RPMI7951 (cell line): ENCODE measurements at regions not wholly inside any gene's neighbourhood (a gene's known extent, or its start where the extent isn't known, plus 50 kb on each side); places are given as distances from the start of the nearest gene placed in this dataset.

ENCODE experiments used
- DNase-seq: peaks from one replicate; pipeline ENCODE4 v3.0.0-alpha.2; 2012; ENCODE audit warnings: low read depth

DNA sequence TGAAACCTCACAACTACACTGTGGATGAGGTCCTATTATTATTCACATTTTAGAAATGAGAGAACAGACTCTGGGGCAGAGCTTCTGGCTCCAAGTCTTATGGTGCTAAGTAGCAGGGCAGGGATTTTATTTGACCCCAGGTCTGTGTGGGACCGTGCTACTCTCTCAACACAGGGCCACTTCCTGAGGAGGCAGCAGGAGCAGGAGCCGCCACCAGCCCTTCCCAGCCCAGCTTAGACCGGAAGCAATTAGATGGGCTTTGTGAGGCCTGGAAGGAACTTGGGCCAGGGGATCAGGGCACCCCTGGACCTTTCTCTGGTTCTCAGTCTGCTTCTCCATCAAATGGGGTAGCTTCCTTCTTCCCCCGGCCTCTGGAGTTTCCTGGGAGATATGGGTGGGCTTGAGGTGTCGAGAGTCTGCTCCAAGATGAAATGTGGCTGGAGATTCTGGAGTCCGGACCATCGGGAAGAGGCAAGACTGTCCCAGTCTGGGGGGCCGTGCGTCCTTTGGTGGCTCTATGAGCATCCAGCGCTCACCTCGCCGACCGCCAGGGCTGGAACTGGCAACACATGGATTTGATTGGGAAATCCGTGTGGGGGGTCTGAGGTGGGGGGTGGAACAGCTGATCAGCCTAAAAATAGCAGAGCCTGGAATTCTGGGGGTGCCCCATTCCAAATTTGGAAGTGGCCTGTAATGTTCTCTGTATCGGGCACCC is 136.8 kb downstream of the FOXD2 start:
- no peak for DNase-seq

DNA sequence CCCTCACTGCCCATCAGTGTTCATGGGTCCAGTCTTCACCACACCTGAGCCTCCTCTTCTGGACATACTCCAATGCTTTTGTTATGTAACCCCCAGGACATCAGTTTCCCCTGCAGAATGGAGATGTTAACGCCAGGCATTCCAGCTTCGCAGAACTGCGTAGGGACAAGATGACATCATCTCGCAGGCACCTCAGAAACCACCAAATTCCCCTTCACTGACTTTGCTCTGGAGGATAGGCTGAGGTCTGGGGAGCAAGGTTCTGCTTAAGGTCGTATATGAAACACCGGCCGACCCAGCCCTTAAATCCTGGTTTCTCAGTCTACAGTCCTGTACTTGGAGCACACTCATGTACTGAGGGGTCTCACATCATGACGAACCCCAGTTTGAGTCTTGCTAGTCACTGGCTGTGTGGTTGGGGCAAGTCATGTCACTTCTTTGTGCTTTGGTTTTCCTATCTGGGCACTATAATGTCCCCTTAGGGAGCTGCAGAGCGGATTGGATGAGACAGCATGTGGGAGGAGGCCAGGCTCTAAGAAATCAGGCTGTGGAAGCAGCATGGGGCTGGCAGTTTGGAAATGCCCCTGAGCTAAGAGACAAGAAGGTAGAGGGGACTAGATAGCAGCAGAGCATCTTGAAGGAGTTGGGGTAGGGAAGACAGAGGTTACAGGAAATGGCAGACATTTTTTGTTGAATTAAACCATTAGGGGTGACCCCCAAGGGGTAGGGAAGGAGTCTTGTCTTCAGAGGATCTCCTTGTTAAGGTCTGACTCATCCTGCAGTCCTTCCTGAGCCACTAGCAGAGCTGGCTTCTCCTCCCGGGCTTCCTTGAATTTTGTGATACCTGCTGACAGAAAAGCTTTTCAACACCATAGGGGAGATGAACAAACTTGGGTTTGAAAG is 138.3 kb downstream of the FOXD2 start:
- DNase-seq = peak; percentile 63

DNA sequence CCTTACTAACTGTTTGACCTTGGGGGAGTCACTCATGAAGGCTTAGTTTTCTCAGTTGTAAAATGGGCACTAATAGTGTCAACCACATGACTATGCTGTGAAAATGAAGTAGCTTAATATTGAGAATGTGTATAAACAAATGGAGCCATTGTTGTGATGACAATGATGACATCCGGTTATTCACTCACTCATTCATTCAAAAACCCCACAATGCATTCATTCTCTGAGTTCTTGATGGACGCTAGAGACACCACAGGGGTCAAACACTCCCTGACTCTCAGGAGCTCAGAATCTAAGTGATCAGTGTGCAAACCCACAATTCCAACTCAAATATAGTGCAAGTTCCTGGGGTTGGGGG is 138.9 kb downstream of the FOXD2 start:
- no peak for DNase-seq

DNA sequence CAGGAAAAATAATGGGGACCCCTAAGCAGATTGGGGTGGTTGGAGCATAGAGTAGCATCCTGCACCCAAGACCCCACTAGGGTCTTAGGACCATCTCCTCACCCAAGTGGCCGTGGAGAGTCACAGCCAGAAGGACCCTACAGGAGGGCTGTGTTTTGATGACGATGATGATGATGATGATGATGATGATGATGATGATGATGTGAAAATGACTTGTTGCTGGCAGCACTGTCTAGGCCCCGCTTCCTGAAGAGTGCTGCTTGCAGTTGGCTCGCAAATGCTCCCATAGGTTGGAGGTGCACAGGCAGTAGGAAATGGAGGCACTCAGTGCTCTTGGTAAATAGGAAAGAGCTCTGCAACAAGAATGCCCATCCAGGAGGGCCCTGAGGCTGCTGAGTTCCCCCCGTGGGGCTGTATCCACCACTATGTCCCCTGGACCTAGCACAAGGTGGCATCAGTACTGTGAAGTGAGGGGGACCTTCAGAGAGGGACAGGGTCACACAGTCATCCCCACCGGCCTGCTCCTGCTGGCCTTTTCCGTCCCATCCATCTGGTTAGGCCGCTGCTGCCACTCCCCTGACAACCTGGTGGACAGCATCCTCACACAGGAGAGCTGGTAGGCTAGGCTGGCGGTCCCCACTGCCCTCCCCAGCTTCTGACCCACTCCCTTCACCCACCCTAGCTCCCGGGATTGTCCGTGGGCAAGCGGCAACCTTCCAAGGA is 139.6 kb downstream of the FOXD2 start:
- no peak for DNase-seq

DNA sequence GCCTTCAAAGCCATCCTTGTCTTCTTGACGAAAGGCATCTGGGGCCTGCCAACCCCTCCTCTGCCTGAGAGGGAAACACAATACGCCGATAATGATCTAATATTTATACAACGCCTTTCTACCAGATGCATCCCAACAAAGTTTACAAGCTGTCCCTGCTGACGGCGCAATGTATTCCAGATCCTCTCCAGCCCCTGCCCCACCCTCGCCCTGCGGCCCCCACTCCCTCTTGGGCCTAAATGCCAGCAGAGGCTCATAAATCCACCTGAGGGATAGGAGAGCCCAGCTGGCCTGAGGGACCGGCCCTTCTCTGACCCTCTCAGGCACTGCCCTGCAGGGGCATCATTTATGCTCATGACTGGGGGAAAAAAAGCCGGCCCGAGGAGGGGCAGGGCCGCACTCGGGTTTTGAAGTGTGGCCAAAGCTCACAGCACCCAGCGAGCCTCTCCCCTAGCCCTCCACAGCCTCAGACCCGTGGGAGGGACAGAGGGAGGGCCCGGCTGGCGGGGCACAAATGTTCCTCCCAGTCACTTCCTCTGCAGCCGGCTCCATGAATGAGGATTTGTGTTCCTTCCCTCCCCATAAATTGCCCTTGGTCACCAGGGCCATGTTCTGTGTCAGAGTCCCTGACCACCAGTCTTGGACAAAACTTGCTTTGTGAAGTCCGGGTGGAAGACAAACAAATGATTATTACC is 140.3 kb downstream of the FOXD2 start:
- peak; percentile 50 for DNase-seq

DNA sequence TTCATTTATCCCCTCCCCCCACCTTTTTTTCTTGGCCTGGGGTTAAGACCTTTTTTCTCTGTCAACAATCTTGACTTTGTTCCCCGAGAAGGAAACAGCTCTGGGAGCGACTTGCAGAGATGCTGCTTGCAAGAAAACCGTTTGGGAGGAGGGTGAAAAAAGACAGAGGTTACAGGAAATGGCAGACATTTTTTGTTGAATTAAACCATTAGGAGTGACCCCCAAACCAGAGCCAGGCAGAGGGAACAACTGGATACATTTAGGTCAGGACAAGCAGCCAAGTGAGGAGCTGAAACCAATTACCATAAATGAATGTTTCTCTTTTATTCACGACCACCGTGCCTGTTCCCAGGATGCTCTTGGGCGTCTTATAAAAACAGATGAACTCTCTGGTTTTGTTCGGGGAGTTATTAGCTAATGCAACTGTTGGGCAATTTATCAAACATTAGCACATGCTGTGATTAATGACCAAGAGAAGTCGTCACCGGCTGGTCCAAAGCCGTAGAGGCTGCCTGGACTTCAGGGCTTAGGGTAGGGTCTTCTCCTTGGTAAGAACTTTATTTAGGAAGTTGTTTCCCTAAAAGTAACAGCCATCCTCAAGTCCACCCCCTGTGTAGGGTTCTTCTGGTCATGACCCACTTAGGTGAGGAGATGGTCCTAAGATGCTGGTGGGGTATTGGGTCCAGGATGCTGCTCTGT is 141.0 kb downstream of the FOXD2 start:
- peak; percentile 74 for DNase-seq

DNA sequence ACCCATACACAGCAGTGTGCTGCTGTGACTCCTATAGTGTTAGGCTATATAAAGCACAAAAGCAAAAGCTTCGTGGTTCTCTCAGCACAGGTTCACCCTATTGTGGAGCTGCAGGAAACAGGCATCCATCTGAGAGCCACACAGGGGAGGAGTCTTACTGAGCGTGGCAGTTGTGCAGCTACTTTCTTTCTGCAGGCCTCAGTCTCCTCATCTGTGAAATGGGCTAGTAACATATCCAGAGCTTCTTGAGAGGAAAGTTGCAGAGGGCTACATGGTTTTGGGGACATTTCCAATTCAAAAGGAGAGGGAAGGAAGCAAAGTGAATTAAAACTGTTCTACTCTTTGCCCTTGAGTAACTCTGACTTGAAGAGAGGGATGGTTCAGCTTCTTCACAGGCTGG is 142.0 kb downstream of the FOXD2 start:
- no peak for DNase-seq

DNA sequence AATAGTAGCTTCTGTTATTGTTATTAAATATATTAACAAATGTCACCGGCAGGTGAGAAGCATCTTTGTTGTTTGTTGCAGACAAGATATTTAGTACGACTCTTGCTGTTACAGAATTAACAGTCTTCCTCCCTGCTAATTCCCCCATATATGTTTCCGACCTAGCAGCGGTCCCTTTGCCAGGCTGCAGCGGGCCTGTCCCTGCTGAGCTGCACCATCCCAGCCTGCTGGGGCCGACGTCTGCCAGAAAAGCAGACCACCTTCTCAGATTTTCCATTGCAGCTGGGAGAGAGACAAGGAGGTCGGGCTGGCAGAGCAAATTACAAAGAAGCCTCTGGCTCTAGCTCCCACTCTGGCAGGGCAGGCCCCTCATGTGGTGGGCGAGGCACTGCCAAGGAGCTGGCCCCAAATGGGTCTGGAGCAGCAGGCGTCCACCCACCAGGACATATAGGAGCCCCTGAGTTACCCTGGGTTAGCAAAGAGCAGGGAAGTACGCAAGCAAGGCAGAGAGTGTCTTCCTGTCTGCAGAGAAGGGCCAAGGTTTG is 142.7 kb downstream of the FOXD2 start:
- no peak for DNase-seq

DNA sequence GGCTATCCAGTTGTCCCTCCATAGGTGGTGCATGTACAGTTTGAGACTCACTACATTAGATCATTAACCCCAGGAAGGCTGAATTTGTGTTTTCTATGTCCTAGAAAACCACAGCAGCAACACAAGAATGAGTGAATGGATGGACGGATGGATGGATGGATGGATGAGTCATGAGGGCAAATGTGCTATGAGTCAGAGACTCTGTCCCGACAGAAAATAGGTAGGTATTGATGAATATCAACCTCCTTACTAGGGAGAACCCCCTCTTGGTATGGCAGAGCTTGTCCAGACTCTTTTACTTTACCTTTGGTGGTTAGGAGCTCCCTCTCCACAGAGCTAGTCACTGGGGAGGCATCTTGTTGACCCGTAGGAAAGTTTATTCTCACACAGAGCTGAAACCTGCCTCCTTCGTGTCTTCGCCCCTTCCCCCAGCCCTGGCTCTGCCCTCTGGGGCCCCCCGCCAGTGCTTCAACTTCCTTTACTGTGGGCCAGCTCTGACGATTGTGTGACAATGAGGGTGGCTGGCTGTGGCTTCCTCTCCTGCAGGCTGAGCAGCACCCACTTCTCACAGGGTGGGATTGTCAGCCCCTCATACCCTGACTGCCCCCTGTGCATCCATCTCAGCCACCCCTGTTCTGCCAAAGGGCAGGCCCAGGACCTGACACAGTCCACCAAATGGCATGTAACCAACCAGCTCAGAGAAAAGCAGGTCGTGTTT is 145.2 kb downstream of the FOXD2 start:
- peak; percentile 49 for DNase-seq

DNA sequence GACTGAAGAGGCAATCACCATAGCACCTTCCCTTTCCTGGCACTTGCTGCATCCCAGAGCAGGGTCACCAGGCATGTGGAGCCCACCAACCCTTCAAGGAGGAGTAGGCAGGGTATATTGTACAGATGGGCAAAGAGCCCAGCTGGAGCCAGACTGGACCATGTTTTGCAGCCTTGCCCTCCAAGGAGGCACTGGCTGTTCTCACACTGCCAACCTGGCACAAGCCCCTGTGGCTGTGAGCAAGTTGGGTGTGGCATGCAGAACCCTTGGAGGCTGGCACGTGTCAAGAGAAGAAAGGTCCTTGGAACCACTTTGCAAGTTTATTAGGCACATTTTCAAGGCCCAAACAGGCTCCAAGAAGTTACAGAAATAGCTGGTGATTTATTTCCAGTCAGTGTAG is 146.4 kb downstream of the FOXD2 start:
- no peak for DNase-seq

DNA sequence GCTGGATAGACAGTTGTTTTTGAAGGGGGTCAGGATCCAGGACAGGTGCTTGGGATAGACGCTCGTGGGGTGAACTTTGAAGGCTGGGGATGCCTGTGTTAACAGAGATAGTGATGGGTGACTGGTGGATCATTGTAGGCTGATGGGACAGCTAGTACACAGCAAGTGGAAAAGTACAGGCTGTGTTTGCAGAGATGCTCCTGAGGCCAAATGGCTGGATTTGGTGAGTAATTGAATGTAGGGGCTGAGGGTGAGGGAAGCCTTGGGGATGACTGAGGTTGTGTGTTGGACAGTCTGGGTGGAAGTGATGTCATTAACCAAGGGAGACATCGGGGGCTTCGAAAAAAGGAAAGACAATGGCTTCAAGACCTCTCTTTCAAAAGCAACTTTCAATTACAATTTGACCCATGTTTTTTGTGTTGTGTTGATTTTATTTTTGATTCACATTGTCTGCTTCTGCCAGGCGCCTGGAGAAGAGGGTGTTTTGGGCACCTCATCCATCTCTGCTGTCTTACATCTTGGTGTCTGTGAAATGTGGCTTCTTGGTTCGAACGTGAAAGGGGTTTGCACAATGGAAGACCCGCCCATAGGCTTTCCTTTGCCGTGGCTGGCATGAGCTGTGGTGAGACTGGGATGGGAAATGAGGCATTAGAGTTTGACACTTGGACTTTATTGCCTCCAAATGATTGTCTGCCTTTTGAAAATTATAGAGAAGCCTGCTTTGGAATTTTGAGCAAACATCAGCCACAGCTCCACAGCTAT is 147.5 kb downstream of the FOXD2 start:
- DNase-seq = peak; percentile 31

DNA sequence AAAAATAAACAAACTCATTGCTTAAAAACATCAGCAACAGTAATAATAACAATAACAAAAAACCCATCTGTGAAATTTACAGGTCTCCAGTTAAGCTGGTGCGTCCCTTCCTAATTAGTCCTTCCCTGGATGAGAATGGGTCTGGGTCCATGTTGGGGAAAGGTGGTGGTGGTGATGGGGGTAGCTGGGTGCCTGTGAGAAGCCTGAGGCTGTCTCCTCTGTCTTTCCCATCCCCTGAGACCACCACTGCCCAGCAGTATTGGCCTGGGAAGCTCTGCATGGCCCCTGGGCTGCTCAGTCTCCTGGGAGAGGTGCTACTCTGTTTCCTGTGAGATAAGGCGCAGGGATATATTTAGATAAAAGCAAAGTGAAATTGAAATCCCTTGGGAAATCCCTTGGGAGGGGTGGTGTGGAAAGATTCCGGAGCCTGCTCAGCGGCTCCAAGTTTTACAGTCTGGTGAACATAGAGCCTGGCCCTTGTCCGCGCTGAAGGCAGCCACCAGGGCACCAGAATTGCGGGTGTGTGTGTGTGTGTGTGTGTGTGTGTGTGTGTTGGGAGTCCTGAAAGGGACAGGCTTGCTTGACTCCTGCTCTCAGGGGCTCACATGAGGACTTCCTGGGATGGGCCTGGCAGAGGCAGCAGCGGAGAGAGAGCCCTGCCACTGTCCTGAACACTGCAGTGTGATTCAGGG is 150.2 kb downstream of the FOXD2 start:
- DNase-seq = peak; percentile 57

DNA sequence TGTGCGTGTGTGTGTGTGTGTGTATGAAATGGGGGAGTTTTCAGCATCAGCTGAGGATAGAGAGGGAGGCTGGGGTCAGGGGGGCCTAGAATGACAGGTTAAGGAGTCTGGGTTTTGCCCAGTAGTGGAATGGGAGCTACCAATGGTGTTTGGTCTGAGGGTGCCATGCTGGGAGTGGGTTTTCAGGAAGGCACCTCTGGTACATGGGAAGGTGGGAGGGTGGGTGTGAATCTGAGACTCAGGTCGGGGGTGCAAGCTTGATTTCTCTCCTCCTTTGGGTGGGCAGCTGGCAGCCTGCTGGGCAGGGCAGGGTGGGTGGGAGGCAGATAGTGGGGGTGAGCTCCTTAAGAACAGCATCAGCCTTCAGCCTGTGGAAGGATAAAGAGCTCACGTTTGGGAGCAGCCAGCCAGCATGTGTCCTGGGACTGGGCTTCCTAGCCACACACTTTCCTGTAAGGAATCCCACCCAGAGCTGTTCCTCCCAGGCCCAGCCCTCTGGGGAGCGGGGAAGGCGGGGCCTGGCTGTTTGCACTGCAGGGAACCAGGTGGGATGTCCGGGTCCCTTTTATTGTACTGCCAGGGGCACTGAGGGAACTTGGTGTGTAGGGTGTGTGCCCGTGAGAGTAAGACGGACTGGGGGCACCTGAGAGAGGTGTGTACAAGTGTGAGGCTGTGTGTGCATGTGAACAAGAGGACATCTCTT is 152.8 kb downstream of the FOXD2 start:
- no peak for DNase-seq

DNA sequence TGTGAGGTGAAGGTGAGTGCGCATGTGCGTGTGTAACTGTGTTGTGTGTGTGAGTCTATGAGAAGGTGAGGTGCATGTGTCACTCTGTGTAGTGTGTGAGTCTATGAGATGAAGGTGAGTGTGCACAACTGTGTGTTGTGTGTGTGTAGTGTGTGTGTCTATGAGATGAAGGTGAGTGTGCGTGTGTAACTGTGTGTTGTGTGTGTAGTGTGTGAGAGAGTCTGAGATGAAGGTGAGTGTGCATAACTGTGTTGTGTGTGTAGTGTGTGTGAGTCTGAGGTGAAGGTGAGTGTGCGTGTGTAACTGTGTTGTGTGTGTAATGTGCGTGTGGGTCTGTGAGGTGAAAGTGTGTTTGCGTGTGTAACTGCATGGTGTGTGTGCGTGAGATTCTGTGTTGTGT is 154.0 kb downstream of the FOXD2 start:
- DNase-seq = no peak

DNA sequence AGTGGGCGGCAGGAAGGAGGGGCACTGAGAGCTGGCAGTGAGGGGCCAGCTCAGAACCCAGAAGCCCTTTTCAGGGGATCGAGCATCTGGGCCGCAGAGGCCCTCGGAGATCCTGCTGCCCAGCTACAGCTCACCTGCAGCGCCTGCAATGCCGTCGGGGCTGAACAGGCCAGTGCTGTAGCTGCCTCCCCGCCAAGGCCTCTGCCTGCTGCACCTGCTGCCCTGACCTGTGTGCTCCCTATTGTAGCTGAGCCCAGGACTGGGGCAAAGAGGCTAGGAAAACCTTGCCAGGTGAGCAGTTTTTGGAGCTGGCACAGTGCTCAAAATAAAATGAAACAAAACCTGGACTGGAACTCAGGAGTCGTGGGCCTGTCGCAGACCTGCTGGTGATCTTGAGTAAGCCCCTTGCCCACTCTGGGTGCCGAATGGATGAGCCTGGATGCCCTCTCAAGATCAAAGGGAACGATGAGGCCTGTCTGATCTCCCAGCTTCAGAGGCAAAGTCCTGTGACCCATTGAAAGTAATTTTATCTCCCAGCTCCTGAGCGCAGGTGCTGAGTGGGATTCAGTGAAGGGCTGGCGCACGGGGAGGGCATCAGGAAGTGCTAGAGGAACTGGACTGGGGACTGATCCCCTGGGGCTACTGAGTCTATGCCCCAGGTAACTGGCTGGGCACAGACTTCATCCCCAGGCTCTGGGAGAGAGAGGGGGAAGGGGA is 154.6 kb downstream of the FOXD2 start:
- no peak for DNase-seq

DNA sequence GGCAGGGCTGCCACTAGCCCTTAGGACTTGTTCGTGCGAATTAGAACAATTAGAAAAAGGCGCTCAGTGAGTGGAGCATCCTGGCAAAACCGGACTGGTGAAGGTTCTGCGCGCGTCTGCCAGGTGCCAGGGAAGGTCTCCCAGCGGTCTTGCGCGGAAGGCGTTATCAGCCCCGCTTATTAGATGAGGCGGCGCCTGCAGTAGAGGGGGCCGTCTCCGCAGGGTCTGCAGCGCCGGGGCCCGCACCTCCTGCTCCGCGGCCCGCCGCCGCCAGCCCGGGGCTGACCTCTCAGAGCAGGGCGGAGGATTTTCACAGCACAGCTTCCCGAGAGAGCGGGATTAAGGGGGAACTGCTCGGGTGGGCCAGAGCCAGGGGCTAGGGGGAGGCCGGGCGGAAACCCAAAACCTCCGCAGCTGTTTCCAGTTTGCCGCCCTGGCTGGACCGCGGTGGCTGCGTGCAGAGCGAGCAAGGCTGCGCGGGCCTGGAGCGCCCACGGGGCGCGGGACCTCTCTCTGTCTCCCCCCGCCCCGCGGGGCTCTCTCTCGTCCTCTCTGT is 155.2 kb downstream of the FOXD2 start:
- DNase-seq = no peak

DNA sequence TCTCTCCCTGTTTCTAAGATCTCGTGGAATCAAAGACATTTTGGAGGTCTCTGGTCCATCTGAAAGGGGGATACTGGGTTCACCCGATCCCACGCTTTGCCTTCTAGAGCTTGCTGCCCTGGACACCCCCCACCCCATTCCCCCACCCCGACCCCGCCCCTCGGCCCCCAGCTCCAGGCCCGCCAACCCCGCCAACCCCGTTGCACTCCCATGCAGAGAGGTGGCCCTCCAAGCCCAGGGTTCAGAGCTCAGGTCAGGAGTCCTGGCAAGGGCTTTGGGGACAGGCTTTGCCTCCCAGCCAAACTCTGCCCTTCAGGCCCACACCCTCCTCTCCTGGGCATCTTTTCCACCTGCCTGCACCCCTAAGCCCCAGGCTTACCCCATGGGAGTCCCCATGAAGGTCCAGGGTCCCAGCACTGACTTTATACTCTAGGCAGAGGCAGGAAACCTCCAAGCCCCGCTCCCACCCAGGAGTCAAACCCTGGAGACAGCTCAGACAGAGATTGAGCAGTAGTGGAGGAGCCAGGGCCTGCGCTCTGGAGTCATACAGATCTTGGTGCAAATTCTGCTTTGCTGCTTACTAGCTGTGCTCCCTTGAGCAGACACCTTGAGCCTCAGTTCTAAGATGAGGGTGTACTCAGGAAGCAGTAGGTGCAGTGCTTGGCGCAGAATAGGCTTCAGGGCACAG is 155.9 kb downstream of the FOXD2 start:
- DNase-seq = no peak
